MM.1S (cell line): ENCODE measurements at regions not wholly inside any gene's neighbourhood (a gene's known extent, or its start where the extent isn't known, plus 50 kb on each side); places are given as distances from the start of the nearest gene placed in this dataset.

Experiments used
- DNase-seq: peaks from one replicate; pipeline ENCODE4 v3.0.0-alpha.2; 2015
- H2AFZ ChIP-seq: fragments of 300-600 bp; sonication (generic); 2 replicates; pipeline ENCODE4 v1.6.0; 2016; ENCODE audit warnings: antibody characterized with exemption, low read length
- H3F3A ChIP-seq: fragments of 300-600 bp; sonication (generic); 2 replicates; pipeline ENCODE4 v1.6.1; 2016; ENCODE audit warnings: mild to moderate bottlenecking, antibody characterized with exemption, low read length, moderate library complexity, mixed read lengths; ENCODE audit not compliant: insufficient read depth
- H3K27ac ChIP-seq: fragments of 300-600 bp; sonication (generic); 2 replicates; pipeline ENCODE4 v1.5.1; 2016; ENCODE audit warnings: mild to moderate bottlenecking, low read length
- H3K27me3 ChIP-seq: fragments of 300-600 bp; sonication (generic); replicated peaks from 2 replicates; pipeline ENCODE4 v1.6.0; 2016; ENCODE audit warnings: low read length; ENCODE audit not compliant: insufficient read depth
- H3K36me3 ChIP-seq: fragments of 300-600 bp; sonication (generic); replicated peaks from 2 replicates; pipeline ENCODE4 v1.6.1; 2016; ENCODE audit warnings: mild to moderate bottlenecking, low read length, mixed read lengths; ENCODE audit not compliant: insufficient read depth
- H3K4me1 ChIP-seq: fragments of 300-600 bp; sonication (generic); 2 replicates; pipeline ENCODE4 v1.6.1; 2016; ENCODE audit warnings: low read length, mixed read lengths
- H3K4me2 ChIP-seq: fragments of 300-600 bp; sonication (generic); 2 replicates; pipeline ENCODE4 v1.6.0; 2016; ENCODE audit warnings: low read depth, low read length
- H3K4me3 ChIP-seq: fragments of 300-600 bp; sonication (generic); 2 replicates; pipeline ENCODE4 v1.5.1; 2016; ENCODE audit warnings: low read length, mixed read lengths
- H3K79me2 ChIP-seq: fragments of 300-600 bp; sonication (generic); 2 replicates; pipeline ENCODE4 v1.6.1; 2016; ENCODE audit warnings: mixed run types, low read length, mixed read lengths
- H3K9ac ChIP-seq: fragments of 300-600 bp; sonication (generic); 2 replicates; pipeline ENCODE4 v1.6.1; 2016; ENCODE audit warnings: low read length, mixed read lengths
- H3K9me2 ChIP-seq: fragments of 300-600 bp; sonication (generic); replicated peaks from 2 replicates; pipeline ENCODE4 v1.6.1; 2016; ENCODE audit warnings: mild to moderate bottlenecking, low read length, mixed read lengths; ENCODE audit not compliant: insufficient read depth
- H3K9me3 ChIP-seq: fragments of 300-600 bp; sonication (generic); replicated peaks from 2 replicates; pipeline ENCODE4 v1.6.1; 2016; ENCODE audit warnings: mild to moderate bottlenecking, low read length, mixed read lengths; ENCODE audit not compliant: insufficient read depth
- H4K20me1 ChIP-seq: fragments of 300-600 bp; sonication (generic); 2 replicates; pipeline ENCODE4 v1.6.1; 2016; ENCODE audit warnings: mild to moderate bottlenecking, low read length, moderate library complexity, mixed read lengths; ENCODE audit not compliant: insufficient read depth
- EZH2 ChIP-seq: fragments of 300-600 bp; sonication (generic); optimal IDR thresholded peaks from 2 replicates; pipeline ENCODE3; 2017; ENCODE audit warnings: low read depth, mild to moderate bottlenecking, antibody characterized with exemption, low read length, mixed read lengths
- EZH2phosphoT487 ChIP-seq: fragments of 300-600 bp; sonication (generic); IDR thresholded peaks from 2 replicates; pipeline ENCODE4 v1.6.1; 2018; ENCODE audit warnings: antibody characterized with exemption, low read length
- TF ChIP-seq, protein P1 (sequence below): fragments of 300-600 bp; sonication (generic); IDR thresholded peaks from 2 replicates; pipeline ENCODE4 v1.5.1; 2016; ENCODE audit warnings: antibody characterized with exemption, low read length, mixed read lengths

DNA sequence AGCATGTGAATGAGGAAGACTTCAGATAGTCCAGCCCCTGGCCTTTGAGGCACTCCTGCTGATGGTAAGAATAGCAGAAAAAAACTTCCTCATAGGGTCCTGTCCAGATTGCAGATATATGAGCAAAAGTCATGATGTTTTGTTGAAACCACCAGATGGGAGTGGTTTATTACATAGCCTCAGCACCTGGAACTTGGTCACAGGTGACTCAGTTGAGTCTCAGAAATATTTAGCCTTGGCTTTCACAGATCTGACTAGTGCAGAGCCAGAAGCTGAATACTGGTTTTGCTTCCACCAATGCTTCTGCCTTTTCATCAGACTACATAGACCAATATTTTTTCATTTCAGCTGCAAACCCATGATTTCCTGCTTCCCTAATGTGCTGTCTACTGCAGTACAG lies 994.9 kb upstream of the SLIT2 start:
- Histone ChIP-seq H3K9ac (no peak overlapping the region), H3K4me2 (no peak overlapping the region), H3K27ac (peak overlapping the region; percentile 11; the same call in 1 of the 2 replicates), H2AFZ (no peak overlapping the region), H3K36me3 (no peaks in the 10 kb centered on the region), H3K4me3 (no peak overlapping the region), H3K27me3 (no peaks in the 10 kb centered on the region), H3F3A (no peaks in the 10 kb centered on the region), H4K20me1 (no peaks in the 10 kb centered on the region), H3K9me3 (no peaks in the 10 kb centered on the region), H3K4me1 (no peaks in the 10 kb centered on the region), H3K79me2 (no peaks in the 10 kb centered on the region), H3K9me2 (no peaks in the 10 kb centered on the region)
- TF ChIP-seq EZH2phosphoT487 (no peak), EZH2 (no peak)
- DNase-seq: peak; percentile 49

DNA sequence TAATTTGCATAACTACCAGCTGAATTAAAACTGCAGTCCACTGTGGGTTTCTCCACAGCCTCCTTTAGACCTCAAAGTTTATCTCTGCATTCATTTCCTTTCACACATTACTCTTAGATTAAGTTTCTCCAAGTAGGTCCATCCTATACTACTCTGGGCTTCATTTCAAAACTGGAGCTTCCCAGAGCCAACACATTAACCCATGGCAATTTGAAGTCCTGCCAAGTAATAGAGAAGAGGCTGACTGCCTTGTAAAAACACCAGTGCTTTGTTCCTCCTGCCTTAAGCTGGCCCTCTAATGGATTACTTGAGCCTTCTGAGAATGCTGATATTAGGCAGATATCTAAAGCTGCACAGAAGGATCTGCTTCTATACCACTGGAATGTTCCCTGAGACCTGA lies 997.2 kb upstream of the SLIT2 start:
- no peaks in the 10 kb centered on the region for H3K27me3 ChIP-seq

DNA sequence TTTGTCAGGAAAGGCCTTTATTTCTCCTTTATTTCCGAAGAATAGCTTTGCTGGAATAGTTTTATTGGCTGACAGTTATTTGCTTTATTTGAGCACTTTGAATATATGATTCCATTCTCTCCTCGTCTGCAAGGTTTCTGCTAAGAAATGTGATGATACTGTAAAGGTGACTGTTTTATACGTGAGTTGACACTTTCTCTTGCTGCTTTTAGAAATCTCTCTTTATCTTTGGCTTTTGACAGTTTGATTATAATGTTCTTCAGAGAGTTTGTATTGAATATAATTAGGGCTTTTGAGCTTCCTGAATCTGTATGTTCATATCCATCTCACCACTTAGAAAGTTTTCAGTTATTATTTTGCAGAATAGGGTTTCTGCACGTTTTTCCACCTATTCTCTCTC lies 1003.7 kb upstream of the SLIT2 start:
- H3K4me1 ChIP-seq: no peaks in the 10 kb centered on the region
- H3K36me3 ChIP-seq: no peaks in the 10 kb centered on the region
- DNase-seq: no peak
- TF ChIP-seq, protein P1, sequence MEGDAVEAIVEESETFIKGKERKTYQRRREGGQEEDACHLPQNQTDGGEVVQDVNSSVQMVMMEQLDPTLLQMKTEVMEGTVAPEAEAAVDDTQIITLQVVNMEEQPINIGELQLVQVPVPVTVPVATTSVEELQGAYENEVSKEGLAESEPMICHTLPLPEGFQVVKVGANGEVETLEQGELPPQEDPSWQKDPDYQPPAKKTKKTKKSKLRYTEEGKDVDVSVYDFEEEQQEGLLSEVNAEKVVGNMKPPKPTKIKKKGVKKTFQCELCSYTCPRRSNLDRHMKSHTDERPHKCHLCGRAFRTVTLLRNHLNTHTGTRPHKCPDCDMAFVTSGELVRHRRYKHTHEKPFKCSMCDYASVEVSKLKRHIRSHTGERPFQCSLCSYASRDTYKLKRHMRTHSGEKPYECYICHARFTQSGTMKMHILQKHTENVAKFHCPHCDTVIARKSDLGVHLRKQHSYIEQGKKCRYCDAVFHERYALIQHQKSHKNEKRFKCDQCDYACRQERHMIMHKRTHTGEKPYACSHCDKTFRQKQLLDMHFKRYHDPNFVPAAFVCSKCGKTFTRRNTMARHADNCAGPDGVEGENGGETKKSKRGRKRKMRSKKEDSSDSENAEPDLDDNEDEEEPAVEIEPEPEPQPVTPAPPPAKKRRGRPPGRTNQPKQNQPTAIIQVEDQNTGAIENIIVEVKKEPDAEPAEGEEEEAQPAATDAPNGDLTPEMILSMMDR: no peak
- TF ChIP-seq EZH2phosphoT487 (no peak), EZH2 (no peak)
- H3K9ac ChIP-seq: no peak overlapping the region
- no peak overlapping the region for H3K4me2 ChIP-seq
- H3K9me2 ChIP-seq: no peaks in the 10 kb centered on the region
- H3K4me3 ChIP-seq: no peak overlapping the region
- H3F3A ChIP-seq: no peaks in the 10 kb centered on the region
- H3K79me2 ChIP-seq: no peaks in the 10 kb centered on the region
- no peak overlapping the region for H3K27ac ChIP-seq
- no peaks in the 10 kb centered on the region for H3K27me3 ChIP-seq
- no peaks in the 10 kb centered on the region for H4K20me1 ChIP-seq
- no peak overlapping the region for H2AFZ ChIP-seq
- H3K9me3 ChIP-seq: no peaks in the 10 kb centered on the region

More for the DNA sequence above, 997.2 kb upstream of the SLIT2 start:
- H3K9me2 ChIP-seq: no peaks in the 10 kb centered on the region
- H3K27ac ChIP-seq: no peak overlapping the region
- H3K79me2 ChIP-seq: no peaks in the 10 kb centered on the region
- H4K20me1 ChIP-seq: no peaks in the 10 kb centered on the region
- no peaks in the 10 kb centered on the region for H3K9me3 ChIP-seq
- H3K36me3 ChIP-seq: no peaks in the 10 kb centered on the region
- no peaks in the 10 kb centered on the region for H3K4me1 ChIP-seq
- no peaks in the 10 kb centered on the region for H3F3A ChIP-seq
- DNase-seq: no peak
- H3K4me2 ChIP-seq: no peak overlapping the region
- TF ChIP-seq EZH2: no peak
- TF ChIP-seq, protein P1: no peak
- no peak for TF ChIP-seq EZH2phosphoT487
- H3K4me3 ChIP-seq: no peak overlapping the region
- no peak overlapping the region for H2AFZ ChIP-seq
- no peak overlapping the region for H3K9ac ChIP-seq

DNA sequence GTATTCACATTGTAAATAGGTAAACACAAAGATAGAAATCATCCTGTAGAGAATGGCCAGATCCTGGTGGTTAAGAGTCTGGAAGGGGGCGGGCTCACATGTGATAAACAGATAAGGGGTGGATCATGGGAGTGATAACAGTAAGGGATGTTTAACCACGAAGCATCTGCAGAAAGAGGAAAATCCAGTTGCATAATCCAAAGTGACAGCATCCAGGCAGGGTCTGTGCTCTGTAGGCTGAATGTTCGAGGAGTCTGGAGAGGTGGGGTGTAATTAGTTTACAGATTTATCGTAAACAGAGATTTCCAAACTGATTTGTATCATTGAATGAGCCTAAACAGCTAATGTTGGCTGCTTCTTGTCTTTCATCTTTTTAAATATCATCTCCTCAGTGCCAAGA lies 1009.8 kb upstream of the SLIT2 start:
- no peaks in the 10 kb centered on the region for H3F3A ChIP-seq
- H3K9me3 ChIP-seq: no peaks in the 10 kb centered on the region
- no peaks in the 10 kb centered on the region for H3K27me3 ChIP-seq
- no peak overlapping the region for H3K27ac ChIP-seq
- TF ChIP-seq EZH2phosphoT487: no peak
- TF ChIP-seq, protein P1: no peak
- no peak for TF ChIP-seq EZH2
- H4K20me1 ChIP-seq: no peaks in the 10 kb centered on the region
- no peaks in the 10 kb centered on the region for H3K4me1 ChIP-seq
- H3K4me3 ChIP-seq: no peak overlapping the region
- no peak overlapping the region for H2AFZ ChIP-seq
- no peaks in the 10 kb centered on the region for H3K79me2 ChIP-seq
- no peak overlapping the region for H3K4me2 ChIP-seq
- DNase-seq: no peak
- no peaks in the 10 kb centered on the region for H3K36me3 ChIP-seq
- no peaks in the 10 kb centered on the region for H3K9me2 ChIP-seq
- no peak overlapping the region for H3K9ac ChIP-seq
